ENCODE measurements at regions not wholly inside any gene's neighbourhood (a gene's known extent, or its start where the extent isn't known, plus 50 kb on each side); places are given as distances from the start of the nearest gene placed in this dataset.

- TF ChIP-seq GATA2 (IDR thresholded peaks at IDR 0.05; ENCODE audit: low read depth, low read length) = no peak
- no peak for TF ChIP-seq GATA3 (IDR thresholded peaks at IDR 0.05; ENCODE audit: low read depth, low read length)
Observed at GRCh38 chr1:29392036-29392435, 155.7 kb downstream of the PTPRU start.

Data from SH-SY5Y (cell line).